HL-60/S4 (cell line): ENCODE measurements at regions not wholly inside any gene's neighbourhood (a gene's known extent, or its start where the extent isn't known, plus 50 kb on each side); places are given as distances from the start of the nearest gene placed in this dataset.
"Not testable (repeated sequence)": the region's sequence is repeated elsewhere in the genome, so short reads cannot be mapped to it uniquely, and the experiment has no call there.

ENCODE experiments used
- in situ Hi-C: fragments of 300-500 bp; cut with MboI; formaldehyde crosslinking; loops from 2 replicates; pipeline ENCODE4 v1.14.3; 2022; ENCODE audit warnings: low sequenced_read_pairs

- in situ Hi-C loops = no loop called here
Measured at GRCh38 chr20:43837856-43838702, 76.6 kb upstream of the TOX2 start.

- in situ Hi-C loops = no loop called here
Measured at GRCh38 chr20:43836790-43837189, 77.9 kb upstream of the TOX2 start.

- in situ Hi-C loops = no loop called here
Measured at GRCh38 chr20:43835944-43836508, 78.6 kb upstream of the TOX2 start.

- in situ Hi-C loops = no loop called here
Measured at GRCh38 chr20:43833511-43834395, 80.9 kb upstream of the TOX2 start.

GRCh38 chr20:43832961-43833360 lies 81.7 kb upstream of the TOX2 start:
- in situ Hi-C loops = no loop called here

GRCh38 chr20:43832096-43832816 lies 82.4 kb upstream of the TOX2 start:
- in situ Hi-C loops = no loop called here

GRCh38 chr20:43831481-43832065 lies 83.1 kb upstream of the TOX2 start:
- in situ Hi-C loops = no loop called here

- in situ Hi-C loops = no loop called here
Measured at GRCh38 chr20:43830883-43831282, 83.8 kb upstream of the TOX2 start.

GRCh38 chr20:43829951-43830690 lies 84.5 kb upstream of the TOX2 start:
- in situ Hi-C loops = no loop called here

- in situ Hi-C loops = no loop called here
Measured at GRCh38 chr20:43827940-43828562, 86.6 kb upstream of the TOX2 start.

GRCh38 chr20:43826943-43827342 lies 87.7 kb upstream of the TOX2 start:
- in situ Hi-C loops = not testable (repeated sequence)

- in situ Hi-C loops = no loop called here
Measured at GRCh38 chr20:43825581-43825980, 89.1 kb upstream of the TOX2 start.

GRCh38 chr20:43825051-43825402 lies 89.6 kb upstream of the TOX2 start:
- in situ Hi-C loops = no loop called here

- in situ Hi-C loops = no loop called here
Measured at GRCh38 chr20:43824309-43825050, 90.2 kb upstream of the TOX2 start.

- in situ Hi-C loops = no loop called here
Measured at GRCh38 chr20:43821795-43822194, 92.9 kb upstream of the TOX2 start.

- in situ Hi-C loops = no loop called here
Measured at GRCh38 chr20:43820731-43821330, 93.8 kb upstream of the TOX2 start.

- in situ Hi-C loops = no loop called here
Measured at GRCh38 chr20:43812216-43812615, 85.4 kb upstream of the GTSF1L start.

- in situ Hi-C loops = no loop called here
Measured at GRCh38 chr20:43809206-43809819, 82.5 kb upstream of the GTSF1L start.
